ENCODE measurements at regions not wholly inside any gene's neighbourhood (a gene's known extent, or its start where the extent isn't known, plus 50 kb on each side); places are given as distances from the start of the nearest gene placed in this dataset.

DNA sequence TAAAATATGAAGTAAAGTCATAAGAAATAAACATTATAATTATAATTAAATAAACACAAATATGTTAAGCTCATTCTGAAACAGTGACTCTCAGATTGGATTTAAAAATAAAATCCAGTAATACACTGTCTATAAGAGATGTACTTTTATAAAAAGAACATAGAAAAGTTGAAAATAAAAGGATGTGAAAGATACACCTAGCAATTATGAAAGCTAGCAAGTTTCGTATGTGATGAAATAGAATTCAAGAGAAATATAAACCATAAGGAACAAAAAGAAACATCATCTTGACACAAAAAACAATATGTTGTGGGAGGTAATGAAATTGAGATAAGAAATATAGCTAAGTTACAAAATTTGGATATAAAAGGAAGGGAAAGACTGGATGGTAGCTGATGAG is 128.6 kb upstream of the CNR1 start:
- Histone ChIP-seq H3K4me1 (ENCODE audit: insufficient read depth, low read length) (no peaks in the 10 kb centered on the region), H3K79me2 (ENCODE audit: insufficient read depth, low read length) (no peaks in the 10 kb centered on the region), H3K9ac (ENCODE audit: low read length) (no peak overlapping the region), H3K4me3 (ENCODE audit: insufficient read depth, low read depth, low read length) (no peak overlapping the region), H3K4me2 (ENCODE audit: low read length) (no peak overlapping the region), H3K27ac (ENCODE audit: low read depth, low read length) (no peak overlapping the region), H3K27me3 (ENCODE audit: insufficient read depth, low read length) (no peaks in the 10 kb centered on the region), H2AFZ (ENCODE audit: low read depth, low read length) (no peak overlapping the region), H3K9me3 (ENCODE audit: insufficient read depth, low read depth, low read length) (no peaks in the 10 kb centered on the region), H4K20me1 (ENCODE audit: insufficient read depth, low read length) (no peaks in the 10 kb centered on the region), H3K36me3 (ENCODE audit: insufficient read depth, low read length) (no peaks in the 10 kb centered on the region)
- TF ChIP-seq EZH2 (IDR thresholded peaks at IDR 0.05; ENCODE audit: insufficient read depth, low read length), result no peak
- TF ChIP-seq, protein P1, sequence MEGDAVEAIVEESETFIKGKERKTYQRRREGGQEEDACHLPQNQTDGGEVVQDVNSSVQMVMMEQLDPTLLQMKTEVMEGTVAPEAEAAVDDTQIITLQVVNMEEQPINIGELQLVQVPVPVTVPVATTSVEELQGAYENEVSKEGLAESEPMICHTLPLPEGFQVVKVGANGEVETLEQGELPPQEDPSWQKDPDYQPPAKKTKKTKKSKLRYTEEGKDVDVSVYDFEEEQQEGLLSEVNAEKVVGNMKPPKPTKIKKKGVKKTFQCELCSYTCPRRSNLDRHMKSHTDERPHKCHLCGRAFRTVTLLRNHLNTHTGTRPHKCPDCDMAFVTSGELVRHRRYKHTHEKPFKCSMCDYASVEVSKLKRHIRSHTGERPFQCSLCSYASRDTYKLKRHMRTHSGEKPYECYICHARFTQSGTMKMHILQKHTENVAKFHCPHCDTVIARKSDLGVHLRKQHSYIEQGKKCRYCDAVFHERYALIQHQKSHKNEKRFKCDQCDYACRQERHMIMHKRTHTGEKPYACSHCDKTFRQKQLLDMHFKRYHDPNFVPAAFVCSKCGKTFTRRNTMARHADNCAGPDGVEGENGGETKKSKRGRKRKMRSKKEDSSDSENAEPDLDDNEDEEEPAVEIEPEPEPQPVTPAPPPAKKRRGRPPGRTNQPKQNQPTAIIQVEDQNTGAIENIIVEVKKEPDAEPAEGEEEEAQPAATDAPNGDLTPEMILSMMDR (IDR thresholded peaks at IDR 0.05; ENCODE audit: insufficient read depth, low read depth, low read length), result no peak
- H3K9me3 Mint-ChIP-seq (ENCODE audit: unreplicated experiment), result peaks cover 4% of the 10 kb centered on the region
- no peaks in the 10 kb centered on the region for H3K36me3 Mint-ChIP-seq (ENCODE audit: low read depth, unreplicated experiment)
- FAIRE-seq, result no peak
- peaks cover 7% of the 10 kb centered on the region for H3K4me1 Mint-ChIP-seq (ENCODE audit: low read depth, unreplicated experiment)
- H3K27me3 Mint-ChIP-seq (ENCODE audit: low read depth, unreplicated experiment), result peaks cover 2% of the 10 kb centered on the region
- no peak for DNase-seq (ENCODE audit: low read depth)
- H3K27ac Mint-ChIP-seq (ENCODE audit: unreplicated experiment), result no peak overlapping the region
- H3K4me3 Mint-ChIP-seq (ENCODE audit: unreplicated experiment), result no peak overlapping the region

DNA sequence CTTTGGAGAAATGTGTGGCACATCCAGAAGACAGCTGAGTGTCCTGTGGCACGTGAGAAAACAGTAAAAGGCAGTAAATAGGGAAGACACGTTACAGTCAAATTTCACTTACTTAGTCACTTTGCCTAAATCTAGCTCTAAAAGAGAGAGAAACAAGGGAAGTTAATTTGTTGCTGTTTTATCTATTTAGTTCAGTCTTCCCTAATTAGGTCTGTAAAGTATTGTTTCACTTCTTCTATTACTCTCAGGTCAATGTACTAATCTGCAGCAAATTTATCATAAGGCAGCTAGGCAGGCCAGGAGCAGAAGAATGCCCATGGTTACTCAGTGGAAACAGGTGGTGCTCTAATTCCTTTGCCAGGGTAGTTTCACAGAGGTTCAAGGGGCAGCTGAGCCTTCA is 124.3 kb upstream of the CNR1 start:
- Histone ChIP-seq H3K36me3 (ENCODE audit: insufficient read depth, low read length) (no peaks in the 10 kb centered on the region), H3K4me1 (ENCODE audit: insufficient read depth, low read length) (no peaks in the 10 kb centered on the region), H3K9me3 (ENCODE audit: insufficient read depth, low read depth, low read length) (peaks cover 4% of the 10 kb centered on the region), H3K27ac (ENCODE audit: low read depth, low read length) (no peak overlapping the region), H2AFZ (ENCODE audit: low read depth, low read length) (no peak overlapping the region), H3K4me2 (ENCODE audit: low read length) (no peak overlapping the region), H3K79me2 (ENCODE audit: insufficient read depth, low read length) (no peaks in the 10 kb centered on the region), H4K20me1 (ENCODE audit: insufficient read depth, low read length) (no peaks in the 10 kb centered on the region), H3K27me3 (ENCODE audit: insufficient read depth, low read length) (no peaks in the 10 kb centered on the region), H3K9ac (ENCODE audit: low read length) (no peak overlapping the region), H3K4me3 (ENCODE audit: insufficient read depth, low read depth, low read length) (no peak overlapping the region)
- FAIRE-seq (no peak), DNase-seq (ENCODE audit: low read depth) (no peak)
- H3K4me1 Mint-ChIP-seq (ENCODE audit: low read depth, unreplicated experiment), result no peaks in the 10 kb centered on the region
- no peak overlapping the region for H3K27ac Mint-ChIP-seq (ENCODE audit: unreplicated experiment)
- H3K4me3 Mint-ChIP-seq (ENCODE audit: unreplicated experiment), result no peak overlapping the region
- H3K36me3 Mint-ChIP-seq (ENCODE audit: low read depth, unreplicated experiment), result no peaks in the 10 kb centered on the region
- TF ChIP-seq EZH2 (IDR thresholded peaks at IDR 0.05; ENCODE audit: insufficient read depth, low read length), result no peak
- TF ChIP-seq, protein P1 (IDR thresholded peaks at IDR 0.05; ENCODE audit: insufficient read depth, low read depth, low read length), result no peak
- H3K27me3 Mint-ChIP-seq (ENCODE audit: low read depth, unreplicated experiment), result no peaks in the 10 kb centered on the region
- peaks cover 17% of the 10 kb centered on the region for H3K9me3 Mint-ChIP-seq (ENCODE audit: unreplicated experiment)

DNA sequence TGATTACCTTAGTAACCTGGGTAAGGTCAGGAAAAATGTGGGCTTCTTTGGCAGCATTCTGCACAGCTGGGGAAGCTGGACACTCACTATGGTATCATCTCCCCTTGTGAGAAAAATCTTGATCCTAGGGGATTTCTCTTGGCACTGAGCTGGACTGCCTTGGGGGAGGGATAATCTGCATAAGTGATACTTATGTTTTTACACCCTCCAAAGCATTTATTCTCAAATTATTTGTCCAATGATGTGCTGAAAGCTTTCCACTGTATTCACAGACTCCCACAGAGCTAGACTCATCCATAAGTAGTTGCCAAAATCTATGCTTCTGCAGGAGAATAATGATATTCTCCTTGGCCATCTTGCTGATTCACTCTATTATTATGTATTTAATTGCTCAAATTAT is 121.5 kb upstream of the CNR1 start:
- H2AFZ ChIP-seq (ENCODE audit: low read depth, low read length), result no peak overlapping the region
- no peaks in the 10 kb centered on the region for H4K20me1 ChIP-seq (ENCODE audit: insufficient read depth, low read length)
- Mint-ChIP-seq H3K36me3 (ENCODE audit: low read depth, unreplicated experiment) (no peaks in the 10 kb centered on the region), H3K27me3 (ENCODE audit: low read depth, unreplicated experiment) (no peaks in the 10 kb centered on the region), H3K27ac (ENCODE audit: unreplicated experiment) (no peak overlapping the region), H3K4me3 (ENCODE audit: unreplicated experiment) (no peak overlapping the region), H3K4me1 (ENCODE audit: low read depth, unreplicated experiment) (no peaks in the 10 kb centered on the region), H3K9me3 (ENCODE audit: unreplicated experiment) (peaks cover 20% of the 10 kb centered on the region)
- no peaks in the 10 kb centered on the region for H3K36me3 ChIP-seq (ENCODE audit: insufficient read depth, low read length)
- no peak for FAIRE-seq
- H3K27ac ChIP-seq (ENCODE audit: low read depth, low read length), result no peak overlapping the region
- H3K79me2 ChIP-seq (ENCODE audit: insufficient read depth, low read length), result no peaks in the 10 kb centered on the region
- H3K27me3 ChIP-seq (ENCODE audit: insufficient read depth, low read length), result no peaks in the 10 kb centered on the region
- no peak overlapping the region for H3K9ac ChIP-seq (ENCODE audit: low read length)
- DNase-seq (ENCODE audit: low read depth), result no peak
- no peak overlapping the region for H3K4me2 ChIP-seq (ENCODE audit: low read length)
- H3K4me1 ChIP-seq (ENCODE audit: insufficient read depth, low read length), result no peaks in the 10 kb centered on the region
- H3K9me3 ChIP-seq (ENCODE audit: insufficient read depth, low read depth, low read length), result peaks cover 4% of the 10 kb centered on the region
- TF ChIP-seq, protein P1 (IDR thresholded peaks at IDR 0.05; ENCODE audit: insufficient read depth, low read depth, low read length), result no peak
- no peak for TF ChIP-seq EZH2 (IDR thresholded peaks at IDR 0.05; ENCODE audit: insufficient read depth, low read length)
- H3K4me3 ChIP-seq (ENCODE audit: insufficient read depth, low read depth, low read length), result no peak overlapping the region

Measured in astrocyte (in vitro differentiated cells and primary cell).